ENCODE measurements at regions not wholly inside any gene's neighbourhood (a gene's known extent, or its start where the extent isn't known, plus 50 kb on each side); places are given as distances from the start of the nearest gene placed in this dataset.
"Not testable (repeated sequence)": the region's sequence is repeated elsewhere in the genome, so short reads cannot be mapped to it uniquely, and the experiment has no call there.

DNA sequence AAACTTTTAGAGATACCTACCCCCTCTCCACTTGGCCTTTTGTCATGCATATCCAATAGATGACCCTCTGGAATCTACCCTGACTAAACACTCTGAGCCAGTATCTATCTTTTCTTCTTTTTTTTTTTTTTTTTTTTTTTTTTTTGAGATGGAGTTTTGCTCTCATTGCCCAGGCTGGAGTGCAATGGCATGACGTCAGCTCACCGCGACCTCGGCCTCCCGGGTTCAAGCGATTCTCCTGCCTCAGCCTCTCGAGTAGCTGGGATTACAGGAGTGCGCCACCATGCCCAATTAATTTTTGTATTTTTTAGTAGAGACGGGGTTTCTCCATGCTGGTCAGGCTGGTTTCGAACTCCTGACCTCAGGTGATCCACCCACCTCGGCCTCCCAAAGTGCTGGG, 50.8 kb upstream of the GRIN2B start:
- POLR2A ChIA-PET, CTCF ChIA-PET: not testable (repeated sequence)

DNA sequence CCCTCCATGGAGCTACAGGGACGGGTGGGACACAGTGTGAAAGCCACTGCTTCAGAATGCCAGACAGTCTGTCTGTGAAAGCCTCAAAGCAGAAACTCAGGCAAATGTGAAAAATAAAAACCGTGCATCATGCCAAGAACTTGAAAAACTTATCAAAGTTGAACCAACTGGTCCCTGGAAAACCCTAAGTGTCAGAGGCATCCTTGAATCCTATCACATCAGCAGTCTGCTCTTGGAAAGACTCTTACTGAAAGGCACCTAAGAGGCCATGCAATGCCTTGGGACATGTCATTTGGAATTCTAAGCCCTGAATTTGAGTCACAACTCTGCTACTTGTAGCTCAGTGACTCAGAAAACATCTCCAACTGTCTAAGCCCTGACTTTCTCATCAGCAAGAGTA, 62.4 kb upstream of the GRIN2B start:
- ChIA-PET POLR2A (no interaction called here), CTCF (no interaction called here)

DNA sequence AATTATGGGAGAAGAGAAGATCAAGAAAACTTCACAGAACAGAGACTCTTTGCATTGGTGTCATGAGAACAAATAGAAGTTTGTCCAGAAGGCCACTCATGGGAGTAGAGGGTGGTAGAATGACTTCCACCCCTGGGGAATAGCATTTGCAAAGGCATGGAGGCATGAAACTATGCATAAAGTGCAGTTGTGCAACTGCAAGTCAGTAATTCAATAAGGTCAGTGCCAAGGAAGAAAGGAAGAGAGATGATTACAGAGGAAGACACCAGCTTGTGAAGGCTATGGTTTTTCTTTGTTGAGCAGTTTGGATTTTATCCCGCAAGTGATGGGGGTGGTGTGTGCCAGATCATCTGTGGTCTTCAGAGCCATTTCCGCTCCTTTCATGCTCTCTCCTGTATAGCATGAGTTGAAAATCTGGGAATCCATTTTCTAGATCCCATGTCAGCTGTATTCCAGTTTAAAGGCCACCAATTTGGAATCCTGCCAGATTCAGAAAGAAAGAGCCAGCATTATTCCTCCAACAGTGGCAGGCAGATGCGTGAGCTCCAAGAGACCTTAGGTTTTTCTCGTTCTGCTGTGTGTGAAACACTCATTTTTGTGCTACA, 67.6 kb upstream of the GRIN2B start:
- POLR2A ChIA-PET, result no interaction called here
- CTCF ChIA-PET, result no interaction called here

DNA sequence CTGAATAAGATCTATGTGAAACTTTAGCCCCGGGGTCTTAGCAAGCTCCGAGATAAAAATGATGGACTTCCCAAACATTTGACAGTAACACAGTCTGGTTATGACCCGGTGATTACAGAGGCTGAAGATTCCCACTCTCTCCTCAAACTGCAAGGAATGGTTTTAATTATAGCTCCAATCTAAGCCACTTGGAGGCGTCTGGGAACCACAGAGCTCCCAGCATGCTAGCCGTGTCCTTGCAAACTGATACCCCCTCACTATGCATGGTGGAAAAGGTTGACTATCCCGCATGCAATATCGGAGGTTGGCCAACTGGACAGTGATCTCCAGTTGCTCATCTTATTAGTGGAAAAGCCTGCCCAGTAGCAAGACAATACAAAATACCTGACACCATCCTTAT, 76.5 kb upstream of the GRIN2B start:
- ChIA-PET POLR2A (no interaction called here), CTCF (no interaction called here)

DNA sequence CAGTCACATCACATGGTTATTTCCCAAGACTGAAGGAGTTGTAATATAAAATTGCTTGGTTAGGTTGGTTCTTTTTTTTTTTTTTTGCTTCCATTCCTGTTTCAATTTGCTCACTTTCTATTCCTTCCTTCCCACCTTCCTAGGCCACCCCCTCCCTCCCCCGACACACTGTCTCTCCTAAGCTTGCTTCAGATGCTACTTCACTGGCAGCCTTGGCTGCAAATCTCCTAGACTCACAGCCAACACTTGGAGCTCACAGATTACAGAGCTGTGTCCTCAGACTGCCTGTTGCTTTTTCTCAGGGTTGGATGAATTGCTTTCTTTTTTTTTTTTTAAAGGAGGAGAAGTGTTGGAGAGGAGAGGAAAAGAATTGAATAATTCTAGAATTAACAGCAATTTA, 77.3 kb upstream of the GRIN2B start:
- POLR2A ChIA-PET, result no interaction called here

DNA sequence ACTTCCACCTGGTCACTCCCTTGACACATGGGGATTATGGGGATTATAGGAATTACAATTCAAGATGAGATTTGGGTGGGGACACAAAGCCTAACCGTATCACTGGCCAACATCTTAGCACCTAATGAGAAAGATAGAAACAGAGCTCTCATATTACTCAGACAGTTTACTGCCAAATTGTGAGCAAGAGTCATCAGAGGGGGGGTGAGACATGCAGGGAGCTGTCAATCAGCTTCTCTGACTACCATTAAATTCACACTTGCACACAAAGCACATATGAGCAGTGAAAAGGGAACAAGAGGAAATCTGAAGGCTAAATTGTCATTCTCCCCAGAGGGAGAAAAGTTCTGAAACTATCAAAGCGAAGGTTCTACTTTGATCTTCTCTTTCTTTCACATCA, 78.1 kb upstream of the GRIN2B start:
- POLR2A ChIA-PET, result no interaction called here
- CTCF ChIA-PET, result no interaction called here

More for the DNA sequence above, 77.3 kb upstream of the GRIN2B start:
- CTCF ChIA-PET, result no interaction called here

DNA sequence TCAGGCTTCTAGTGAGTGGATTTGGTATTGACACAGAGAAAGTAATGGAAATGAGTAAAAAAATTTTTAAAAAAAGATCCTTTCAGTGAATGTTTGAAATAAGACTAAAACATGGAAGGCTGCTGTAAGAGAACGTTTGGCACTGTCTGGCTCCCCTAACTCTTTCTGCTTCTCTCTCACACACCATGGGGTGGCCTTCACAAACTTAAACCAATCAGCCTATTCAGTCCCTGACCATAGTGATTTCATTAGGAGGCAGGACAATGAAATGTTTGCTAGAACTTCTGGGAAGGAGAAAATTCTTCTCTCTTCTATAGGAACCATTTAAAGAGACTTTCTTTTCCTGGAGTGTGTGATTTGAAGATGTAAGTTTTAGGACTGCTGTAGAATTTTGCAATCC, 84.2 kb upstream of the GRIN2B start:
- CTCF ChIA-PET, result no interaction called here
- POLR2A ChIA-PET, result no interaction called here

DNA sequence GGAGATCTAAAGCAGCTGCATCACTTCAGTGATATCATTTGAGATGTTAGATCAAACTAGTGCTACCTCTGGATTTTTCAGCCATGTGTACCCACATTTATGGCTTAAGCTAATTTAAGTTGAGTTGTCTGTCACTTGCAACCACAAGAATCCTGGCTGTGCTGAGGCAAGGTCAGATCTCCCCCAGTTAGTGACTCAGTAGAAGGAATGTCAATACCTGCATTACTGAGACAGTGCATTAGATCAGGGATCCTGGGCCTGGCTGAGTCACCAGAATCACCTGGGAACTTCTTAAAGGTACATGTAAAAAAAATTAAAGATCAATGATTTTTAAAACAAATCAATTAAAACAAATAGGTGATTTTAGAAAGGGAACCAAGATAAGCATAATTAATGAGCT, 84.6 kb upstream of the GRIN2B start:
- ChIA-PET CTCF (no interaction called here), POLR2A (no interaction called here)

DNA sequence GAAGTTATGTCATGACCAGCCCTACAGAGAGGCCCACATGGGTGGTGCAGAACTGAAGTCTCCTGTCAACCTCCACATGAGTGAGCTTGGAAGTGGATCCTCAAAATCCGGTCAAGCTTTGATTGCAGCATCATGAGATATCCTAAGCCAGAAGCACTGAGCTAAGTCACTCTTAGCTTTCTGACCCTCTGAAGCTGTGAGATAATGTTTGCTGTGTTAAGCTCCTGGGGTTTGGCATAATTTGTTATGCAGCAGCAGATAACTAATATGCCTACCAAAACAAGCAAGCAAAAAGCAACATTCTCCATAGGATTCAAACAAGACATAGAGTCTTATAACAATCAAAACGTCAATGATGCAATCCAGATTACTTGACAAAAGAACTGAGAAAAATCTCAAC, 87.6 kb upstream of the GRIN2B start:
- ChIA-PET CTCF (no interaction called here), POLR2A (no interaction called here)

DNA sequence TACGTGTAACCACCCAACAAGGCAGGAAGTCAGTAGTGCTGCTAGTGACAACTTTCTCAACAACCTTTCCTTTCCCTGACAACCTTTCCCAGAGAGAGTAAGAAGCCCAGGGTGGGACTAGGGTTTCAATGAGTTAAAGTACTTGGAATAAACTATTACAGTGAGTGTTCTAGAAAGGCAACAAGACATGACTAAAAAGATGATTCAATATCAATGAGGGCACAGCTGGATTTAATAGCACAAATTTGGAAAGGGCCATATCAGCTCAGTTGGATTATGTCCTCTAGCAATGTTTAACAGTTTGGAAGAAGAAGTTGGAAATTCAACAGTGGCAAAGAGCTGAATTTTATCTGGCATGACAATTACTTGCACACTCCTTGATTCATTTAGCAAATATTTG, 90.4 kb upstream of the GRIN2B start:
- ChIA-PET CTCF (no interaction called here), POLR2A (no interaction called here)

DNA sequence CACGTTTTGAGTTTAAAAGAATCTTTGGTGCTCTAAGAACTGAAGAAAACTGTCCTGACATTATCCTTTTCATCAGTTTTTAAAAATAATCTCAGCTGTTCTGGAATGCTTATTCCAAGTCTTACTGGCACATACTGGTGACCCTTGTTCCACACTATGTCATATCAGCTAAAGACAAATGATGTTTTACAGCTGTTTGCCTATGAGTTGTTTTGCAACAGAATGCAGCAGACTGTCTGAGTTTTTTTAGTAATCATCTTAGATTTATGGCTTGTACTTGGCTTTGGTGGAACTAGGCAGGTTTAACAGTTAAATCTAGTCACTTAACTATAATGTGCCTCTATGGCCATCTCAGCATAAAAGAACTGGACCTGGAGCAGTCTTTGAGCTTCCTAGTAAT, 91.6 kb upstream of the GRIN2B start:
- ChIA-PET POLR2A (no interaction called here), CTCF (no interaction called here)

DNA sequence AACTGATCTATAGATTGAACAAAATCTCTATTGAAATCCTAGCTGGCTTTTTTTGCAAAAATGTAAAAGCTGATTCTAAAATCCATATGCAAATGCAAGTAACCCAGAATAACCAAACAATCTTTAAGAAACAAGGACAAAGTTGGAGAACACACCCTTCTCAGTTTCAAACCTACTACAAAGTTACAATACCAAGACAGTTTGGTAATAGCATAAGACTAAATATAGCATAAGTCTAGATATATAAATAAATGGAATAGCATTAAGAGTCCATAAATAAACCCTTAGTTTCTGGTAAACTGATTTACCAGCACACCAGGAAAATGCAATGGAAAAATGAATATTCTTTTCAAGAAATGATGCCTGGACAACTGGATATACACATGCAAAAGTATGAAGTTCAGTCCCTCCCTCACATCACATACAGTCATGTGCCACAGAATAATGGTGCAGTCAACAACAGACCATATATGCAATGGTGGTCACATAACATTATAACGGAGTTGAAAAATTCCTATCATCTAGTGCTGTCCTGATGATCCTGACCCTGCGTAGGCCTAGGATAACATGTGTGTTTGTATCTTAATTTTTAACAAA, 94.5 kb upstream of the GRIN2B start:
- POLR2A ChIA-PET, result no interaction called here
- CTCF ChIA-PET, result no interaction called here

DNA sequence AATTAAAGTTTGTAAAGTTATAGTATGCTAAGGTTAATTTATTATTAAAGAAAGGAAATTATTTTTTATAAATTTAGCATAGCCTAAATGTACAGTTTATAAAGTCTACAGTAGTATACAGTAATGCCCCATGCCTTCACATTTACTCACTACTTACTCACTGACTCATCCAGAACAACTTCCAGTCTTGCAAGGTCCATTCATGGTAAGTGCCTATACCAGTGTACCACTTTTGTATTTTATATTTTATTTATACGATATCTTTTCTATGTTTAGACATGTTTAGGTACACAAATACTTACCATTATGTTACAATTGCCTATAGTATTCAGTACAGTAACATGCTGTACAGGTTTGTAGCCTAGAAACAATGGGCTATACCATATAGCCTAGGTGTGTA, 95.1 kb upstream of the GRIN2B start:
- POLR2A ChIA-PET, result no interaction called here
- CTCF ChIA-PET, result no interaction called here

DNA sequence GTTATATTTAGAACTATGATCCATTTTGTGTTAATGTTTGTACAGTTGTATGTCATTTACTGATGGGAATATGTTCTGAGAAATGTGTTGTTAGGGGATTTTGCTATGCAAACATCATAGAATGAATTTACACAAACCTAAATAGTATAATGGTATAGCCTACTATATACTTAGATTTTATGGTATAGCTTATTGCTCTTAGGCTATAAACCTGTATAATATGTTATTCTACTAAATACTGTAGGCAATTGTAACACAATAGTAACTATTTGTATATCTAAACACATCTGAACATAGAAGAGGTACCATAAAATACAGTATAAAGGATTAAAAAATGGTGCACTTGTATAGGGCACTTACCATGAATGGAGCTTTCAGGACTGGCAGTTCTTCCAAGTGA, 105.4 kb upstream of the GRIN2B start:
- ChIA-PET POLR2A (no interaction called here), CTCF (no interaction called here)

DNA sequence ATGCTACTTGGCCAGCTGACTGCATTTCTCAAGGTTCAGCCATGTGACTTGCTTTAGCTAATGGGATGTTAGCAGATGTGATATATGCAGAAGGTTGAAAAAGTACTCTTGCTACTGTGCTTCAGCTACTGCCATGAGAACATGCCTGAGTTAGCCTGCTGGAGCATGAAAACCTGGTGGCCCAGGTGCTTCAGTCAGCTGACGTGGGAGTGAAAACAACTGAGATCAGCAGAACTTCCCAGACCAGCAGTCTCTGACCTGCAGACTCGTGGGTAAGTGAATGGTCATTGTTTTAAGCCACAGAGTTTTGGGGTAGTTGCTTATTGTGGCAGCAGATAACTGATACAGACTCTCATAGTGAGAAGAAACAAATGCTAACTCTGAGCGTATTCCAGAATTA, 118.6 kb upstream of the GRIN2B start:
- CTCF ChIA-PET, result no interaction called here
- POLR2A ChIA-PET, result no interaction called here

DNA sequence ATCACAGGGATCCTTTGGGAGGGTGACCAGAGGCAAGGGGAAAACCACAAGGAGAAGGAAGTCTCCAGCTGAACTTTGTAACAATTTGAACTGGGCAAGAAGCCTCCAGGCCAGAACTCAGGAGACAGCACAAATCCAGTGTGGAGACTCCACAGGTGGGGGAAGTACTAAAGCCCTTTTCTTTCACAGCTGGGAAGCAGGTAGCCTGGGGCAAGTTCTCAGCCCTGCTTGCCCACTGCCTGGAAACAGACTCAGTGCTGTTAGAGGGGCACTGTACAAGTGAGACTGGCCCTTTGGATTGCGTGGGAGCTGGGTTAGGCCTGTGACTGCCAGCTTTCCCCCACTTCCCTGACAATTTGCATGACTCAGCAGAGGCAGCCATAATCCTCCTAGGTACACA, 120.2 kb upstream of the GRIN2B start:
- CTCF ChIA-PET, POLR2A ChIA-PET: not testable (repeated sequence)

DNA sequence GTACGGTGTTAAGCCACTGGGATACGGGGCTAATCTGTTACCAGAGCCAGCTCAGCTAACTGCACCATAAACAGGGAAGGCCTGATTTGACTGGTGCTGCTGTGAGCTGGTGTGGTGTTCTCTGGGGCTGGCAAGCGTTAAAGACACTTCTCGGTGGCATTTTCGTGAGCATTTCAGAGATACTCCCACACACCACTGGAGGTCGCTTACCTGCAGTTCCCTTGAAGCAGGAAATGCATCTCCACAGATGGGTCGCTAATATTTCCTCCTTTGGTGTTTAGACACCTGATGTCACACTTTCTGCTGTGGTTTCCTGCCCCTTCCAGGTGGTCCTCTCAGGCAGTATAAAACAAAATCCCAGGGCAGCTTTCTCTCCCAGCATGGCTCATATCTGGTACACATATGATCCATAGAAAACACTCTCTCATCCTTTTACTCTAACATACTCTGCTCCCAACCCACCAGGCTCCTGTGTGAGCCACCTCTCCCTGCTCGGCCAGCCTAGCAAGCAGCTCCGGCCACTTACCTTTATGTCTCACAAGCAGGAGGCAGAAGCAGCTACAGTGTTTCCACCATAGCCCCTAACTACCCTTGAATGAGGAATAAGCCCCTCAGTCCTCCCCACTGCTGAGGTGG, 129.9 kb upstream of the GRIN2B start:
- ChIA-PET POLR2A (no interaction called here), CTCF (no interaction called here)

DNA sequence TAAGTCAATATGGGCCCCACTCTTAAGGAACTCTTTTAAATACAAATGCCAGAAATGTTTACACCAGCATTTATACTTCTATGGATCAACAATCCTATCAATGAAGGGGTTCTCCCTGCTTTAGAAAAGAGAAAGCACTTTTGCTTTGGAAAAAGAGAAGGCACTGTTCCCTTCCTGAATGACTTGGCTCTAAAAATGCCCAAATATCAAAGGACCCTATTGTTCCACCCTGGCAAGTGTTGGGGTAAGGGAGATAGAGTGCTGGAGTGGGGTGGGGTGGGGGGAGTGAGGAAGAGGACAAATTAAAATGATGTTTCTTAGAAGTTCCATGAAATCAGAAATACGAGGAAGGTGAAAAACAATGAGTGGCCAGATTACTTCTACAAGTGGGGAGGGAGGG, 131.6 kb upstream of the GRIN2B start:
- ChIA-PET POLR2A (no interaction called here), CTCF (no interaction called here)

DNA sequence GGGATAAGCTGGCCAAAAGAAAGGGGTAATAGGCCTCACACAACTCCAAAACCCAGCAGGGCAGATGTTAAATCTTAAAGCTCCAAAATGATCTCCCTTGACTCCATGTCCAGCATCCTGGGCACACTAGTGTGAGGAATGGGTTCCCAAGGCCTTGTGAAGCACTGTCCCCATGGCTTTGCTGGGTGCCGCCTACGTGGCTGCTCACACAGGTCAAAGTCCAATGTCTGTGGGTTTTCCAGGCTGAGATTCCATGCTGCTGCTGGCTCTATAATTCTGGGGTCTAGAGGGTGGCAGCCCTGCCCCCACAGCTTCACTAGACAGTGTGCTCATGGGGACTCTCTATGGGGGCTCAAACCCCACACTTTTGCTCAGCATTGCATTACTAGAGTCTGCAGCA, 145.3 kb upstream of the GRIN2B start:
- CTCF ChIA-PET, result no interaction called here
- POLR2A ChIA-PET, result no interaction called here

DNA sequence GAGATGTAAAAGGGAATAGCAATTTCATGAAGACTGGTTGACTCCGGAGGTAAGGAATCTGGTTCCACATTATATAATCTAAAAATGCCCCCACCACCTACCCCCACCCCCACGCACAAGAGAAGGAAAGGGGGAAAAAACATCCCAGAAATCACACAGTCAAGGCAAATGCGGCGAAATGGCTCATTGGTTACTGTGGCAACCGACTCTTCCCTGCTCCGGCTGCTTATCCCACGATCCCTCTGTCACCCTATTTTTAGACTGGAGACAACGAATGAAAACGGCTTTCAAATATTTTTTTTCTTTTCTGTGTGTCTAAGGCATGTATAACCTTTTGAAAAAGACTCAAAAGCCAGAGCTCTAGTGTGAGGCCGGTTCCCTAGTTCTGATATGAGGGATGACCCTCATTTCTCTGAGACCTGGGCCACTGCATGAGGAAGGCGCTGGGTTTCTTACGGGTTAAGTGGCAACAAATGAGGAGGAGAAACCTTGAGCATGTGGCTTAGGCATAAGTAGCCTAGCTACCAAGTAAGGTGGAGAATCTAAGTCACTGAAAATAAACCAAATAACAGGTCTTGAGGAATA, 148.3 kb upstream of the GRIN2B start:
- CTCF ChIA-PET, result no interaction called here
- POLR2A ChIA-PET, result no interaction called here

DNA sequence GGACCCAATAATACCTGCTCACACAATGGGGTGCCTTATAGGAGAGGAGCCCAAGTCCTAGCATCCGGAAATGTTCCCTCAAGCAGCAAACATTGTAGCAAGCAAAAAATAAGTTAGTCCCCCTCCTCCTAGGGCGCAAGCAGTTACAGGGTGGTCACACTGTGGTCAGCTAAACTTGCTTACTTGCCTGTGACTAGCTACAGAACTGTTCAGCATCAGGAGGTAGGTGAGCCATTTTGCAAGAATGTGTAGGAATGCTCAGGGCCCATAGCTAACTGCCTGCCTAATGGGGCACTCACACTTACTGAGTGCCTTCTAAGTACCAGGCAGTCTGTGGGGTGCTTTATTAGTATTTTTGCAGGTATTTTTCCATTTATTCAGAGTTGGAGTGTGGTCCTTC, 154.6 kb upstream of the GRIN2B start:
- ChIA-PET CTCF (no interaction called here), POLR2A (no interaction called here)

DNA sequence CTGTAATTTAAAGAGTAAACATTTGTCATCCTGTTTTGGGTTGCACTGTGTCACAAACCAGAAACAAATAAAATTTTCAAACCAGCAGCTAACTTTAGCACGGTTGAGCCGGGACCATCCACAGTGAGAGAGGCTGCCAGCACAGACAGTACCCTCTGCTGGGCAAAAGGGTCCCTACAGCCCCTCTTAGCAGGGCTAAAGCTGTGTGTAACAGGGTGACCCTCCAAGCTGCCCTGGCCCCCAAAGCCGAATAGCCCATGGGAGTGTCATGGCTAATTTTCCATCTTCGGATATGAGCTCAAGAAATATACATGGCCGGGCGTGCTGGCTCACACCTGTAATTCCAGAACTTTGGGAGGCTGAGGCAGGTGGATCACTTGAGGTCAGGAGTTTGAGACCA, 157.1 kb upstream of the GRIN2B start:
- CTCF ChIA-PET, result interaction anchor here (0.9 kb wide), 1 partner anchor 274 kb away, joined by 3 read pairs; no protein-coding TSS in a partner anchor
- POLR2A ChIA-PET, result no interaction called here

All from activated CD8-positive, alpha-beta memory T cell treated with anti-CD3 and anti-CD28 coated beads for 36 hours (primary cell).